GM21786 (cell line): ENCODE measurements at regions not wholly inside any gene's neighbourhood (a gene's known extent, or its start where the extent isn't known, plus 50 kb on each side); places are given as distances from the start of the nearest gene placed in this dataset.

Experiments
- ATAC-seq: cut with Tn5 transposase; IDR thresholded peaks from one replicate; pipeline ENCODE4 v1.9.1; 2021; ENCODE audit not compliant: unreplicated experiment

DNA sequence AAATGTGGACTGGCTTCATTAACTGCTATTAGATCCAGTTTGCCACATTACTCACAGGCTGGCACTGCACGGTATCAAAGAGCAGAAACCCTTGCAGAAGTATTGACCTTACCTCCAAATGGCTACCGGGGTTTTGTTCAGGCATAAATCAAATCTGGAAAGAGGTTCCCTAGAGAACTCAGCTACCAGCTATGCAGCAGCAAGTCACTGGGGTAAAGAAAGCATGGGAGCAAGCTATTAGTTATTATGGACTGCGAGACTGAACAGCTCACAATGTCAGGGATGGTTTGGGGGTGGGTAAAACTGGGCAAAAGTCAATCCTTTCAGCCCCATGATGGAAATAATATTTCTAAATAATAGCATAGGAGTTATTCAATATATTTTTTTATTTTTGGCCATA lies 128.1 kb downstream of the FANCF start:
- ATAC-seq = no peak

DNA sequence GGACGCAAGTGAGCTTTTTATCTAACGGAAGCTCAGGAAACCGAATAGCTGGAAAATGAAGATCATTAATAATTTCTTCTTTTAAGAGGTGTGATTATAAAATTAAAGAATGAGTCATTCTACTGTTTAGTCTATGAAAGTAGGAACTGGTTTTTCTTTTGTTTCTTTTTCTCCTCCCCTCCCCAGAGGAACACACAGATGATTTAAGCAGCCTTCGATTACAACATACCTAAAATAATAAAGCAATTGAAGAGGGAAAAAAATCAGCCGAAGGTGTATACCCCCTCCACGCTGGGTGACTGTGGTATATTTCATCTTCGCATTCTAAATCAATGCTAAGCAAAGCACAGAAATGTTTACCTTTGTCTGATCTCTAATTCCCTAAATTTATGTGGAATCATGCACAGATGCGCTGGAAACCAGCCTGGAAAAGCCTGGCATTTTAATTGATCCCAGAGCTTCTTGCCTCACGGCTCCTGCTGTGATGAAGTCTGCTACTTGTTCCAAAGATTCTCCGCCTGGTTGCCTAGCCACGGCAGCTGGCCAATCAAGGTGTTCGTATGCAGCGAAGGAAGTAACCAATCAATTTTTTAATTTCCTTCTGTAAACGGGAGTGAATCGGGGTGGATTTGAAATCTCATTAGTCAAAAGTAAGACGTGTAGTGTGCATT lies 133.9 kb downstream of the FANCF start:
- no peak for ATAC-seq

DNA sequence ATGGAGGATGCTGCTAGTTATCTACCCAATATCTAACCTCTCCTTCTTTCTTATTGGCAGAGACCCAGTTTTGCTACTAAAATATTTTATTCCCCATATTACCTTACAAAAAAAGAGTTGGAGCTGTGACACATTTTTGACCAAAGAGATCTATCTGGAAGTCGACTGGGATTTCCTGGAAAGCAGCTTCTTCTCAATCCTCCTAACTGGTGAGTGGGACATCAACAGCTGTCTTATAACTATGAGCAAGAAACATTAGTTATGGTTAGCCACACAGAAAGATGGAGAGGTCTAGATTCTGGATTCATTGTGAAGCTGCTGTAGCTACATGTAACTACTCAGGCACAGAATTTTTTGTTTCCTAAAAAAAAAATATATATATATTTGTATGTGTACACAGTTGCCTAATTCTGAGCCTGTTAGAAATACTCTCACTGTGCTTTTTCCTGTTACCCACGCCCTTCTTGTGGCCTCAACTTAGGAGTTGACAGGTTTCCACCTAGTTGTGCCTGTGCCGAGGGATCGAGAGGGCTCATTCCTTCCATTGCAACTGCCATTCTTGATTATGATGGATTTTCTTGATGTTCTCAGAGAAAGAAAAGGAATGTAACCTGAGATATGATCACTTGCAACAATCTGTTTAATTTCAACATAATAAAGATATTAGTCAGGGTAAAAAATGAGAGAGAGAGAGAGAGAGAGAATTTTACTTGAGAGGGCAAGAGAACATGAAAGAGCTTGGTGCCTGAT lies 142.0 kb downstream of the SLC17A6 start:
- no peak for ATAC-seq

DNA sequence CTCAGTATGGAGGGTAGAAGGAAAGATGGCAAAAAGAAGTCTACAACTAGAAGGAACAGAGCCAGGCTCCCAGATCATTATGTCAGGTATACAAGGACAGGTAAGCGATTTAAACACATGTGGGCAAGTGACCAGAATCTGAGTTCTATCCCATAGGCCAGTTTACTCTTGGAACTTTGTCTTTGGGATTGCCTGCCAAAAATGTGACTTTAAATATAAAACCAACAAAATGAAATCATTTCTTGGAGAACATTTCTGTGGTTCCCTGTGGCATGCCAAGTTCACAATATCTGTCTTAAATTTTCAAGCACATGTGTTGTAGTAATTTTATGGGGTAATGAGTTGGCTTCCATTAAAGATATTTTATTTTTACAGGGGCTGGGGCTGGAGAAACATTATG lies 141.0 kb downstream of the SLC17A6 start:
- ATAC-seq = no peak

DNA sequence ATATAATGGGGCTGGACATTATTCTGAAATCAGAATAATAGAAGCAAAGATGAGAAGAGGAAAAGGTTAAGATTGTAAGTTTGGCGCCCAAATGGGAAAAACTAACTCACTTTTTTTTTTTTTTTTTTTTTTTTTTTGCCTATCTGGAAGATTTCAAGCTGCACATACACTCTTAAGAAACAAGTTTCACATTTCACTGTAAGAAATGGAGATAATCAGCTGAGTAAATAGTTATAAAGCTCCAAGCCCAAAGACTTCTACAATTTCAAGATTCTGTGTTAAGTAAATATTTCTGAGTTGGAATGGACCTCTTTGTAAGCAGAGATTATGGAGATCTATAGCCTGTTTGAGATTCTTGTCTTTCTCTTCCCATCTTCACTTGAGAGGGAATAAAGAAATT lies 140.0 kb downstream of the SLC17A6 start:
- ATAC-seq = no peak

DNA sequence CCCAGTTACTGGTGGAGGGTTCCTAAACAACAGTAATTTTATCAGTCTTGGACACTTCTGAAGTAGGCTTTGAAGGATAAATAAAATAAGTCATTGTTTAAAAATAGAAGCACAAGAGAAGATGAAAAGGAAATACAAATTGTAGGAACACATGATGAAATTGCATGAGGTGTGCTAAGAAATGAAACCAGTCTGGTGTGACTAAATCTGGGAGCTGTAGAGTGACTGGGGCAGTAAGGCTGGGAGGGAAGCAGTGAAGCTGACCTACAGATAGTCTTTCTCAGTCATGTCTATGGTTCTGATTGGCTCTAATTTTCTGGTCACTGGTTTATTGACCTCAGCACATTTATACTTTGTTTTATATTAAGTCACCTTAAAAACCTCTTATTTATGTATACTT lies 139.1 kb downstream of the SLC17A6 start:
- ATAC-seq = no peak

DNA sequence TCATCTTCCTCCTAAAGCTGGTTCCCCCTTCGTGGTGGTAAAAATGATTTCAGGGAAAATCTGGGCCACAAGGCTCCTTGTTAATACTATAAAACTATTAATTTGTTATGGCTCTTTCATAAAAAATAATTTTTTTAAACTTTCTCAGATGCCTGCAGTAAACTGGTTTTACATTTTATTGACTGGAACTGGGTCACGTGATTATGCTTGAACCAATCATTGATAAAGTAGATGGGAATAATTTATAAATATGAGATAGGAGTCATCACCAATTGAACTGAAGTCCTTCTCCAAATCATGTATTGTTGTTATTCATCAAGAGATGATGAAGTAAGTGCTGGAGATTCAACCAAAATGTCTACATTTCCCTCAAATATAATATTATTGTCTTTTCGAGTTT lies 138.4 kb downstream of the SLC17A6 start:
- no peak for ATAC-seq

DNA sequence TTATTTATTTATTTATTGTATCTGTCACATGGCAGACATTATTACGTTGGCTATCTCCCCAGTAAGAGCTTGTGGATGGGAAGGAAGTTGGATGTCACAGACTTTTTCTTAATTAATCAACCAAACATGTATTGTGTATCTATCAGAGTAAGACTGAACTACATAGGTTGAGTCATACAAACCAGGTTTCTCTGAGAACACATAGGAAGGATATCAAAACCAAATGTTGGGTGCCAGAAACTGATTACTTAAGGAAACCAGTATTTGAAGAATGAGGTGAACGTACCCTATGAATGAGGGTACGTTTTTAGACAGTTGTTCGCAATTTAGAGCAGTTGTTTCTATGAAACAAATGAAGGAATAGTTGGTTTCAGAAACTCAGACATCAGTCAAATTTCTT lies 136.4 kb downstream of the SLC17A6 start:
- no peak for ATAC-seq

DNA sequence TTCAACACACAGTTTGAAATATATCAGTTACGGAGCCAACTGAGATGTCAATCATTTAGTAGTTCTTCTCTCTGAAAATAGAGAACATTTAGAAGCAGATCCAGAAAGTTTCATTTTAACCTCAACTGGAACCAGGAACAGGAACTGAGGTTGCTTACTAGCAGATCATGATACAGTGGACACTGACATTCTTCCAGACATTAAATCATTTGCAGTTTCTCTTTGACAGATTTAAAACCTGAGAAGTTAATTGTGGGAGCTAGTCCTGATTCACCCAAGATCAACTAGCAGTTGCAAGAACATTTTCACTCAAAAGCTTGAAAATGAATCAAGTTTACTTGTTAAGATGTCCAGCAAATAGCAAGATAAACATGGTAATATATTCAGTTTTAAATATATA lies 135.4 kb downstream of the SLC17A6 start:
- ATAC-seq = no peak

DNA sequence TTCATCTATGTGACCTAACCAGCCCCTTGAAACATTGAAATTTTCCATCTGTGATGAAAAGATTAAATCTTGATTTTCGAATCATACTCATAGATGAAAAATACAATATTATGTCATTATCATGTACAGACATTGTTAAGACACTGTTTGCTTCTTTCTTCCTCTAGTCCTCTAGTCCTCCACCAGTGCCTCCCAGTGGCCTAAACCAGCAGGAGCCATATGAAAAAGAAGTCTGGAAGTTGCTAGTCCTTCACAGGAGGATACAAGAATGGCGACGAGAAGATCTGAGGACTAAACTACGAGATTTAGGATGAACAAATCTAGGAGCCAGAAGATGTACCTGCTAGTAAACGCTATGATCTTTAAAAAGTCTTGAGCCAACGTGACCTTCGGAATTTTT lies 134.1 kb downstream of the SLC17A6 start:
- ATAC-seq = no peak

DNA sequence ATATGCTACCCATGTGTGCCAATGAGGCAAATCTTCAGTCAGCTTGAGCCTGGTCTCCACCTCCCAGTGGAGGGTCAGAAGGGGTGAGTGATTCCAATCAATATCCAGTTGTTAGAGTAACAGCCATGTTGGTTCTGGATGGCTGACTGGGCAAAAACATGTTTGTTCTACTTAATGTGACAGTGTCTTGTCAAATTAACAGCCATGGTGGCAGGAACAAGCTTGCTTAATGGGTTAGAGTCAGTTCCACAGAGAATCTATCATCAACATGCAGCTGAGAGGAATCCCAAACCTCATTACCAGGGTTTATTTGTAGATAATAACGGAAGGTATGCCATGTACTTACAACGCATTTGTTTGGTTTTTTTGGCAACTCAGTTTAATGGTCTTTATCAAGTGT lies 133.2 kb downstream of the SLC17A6 start:
- no peak for ATAC-seq

DNA sequence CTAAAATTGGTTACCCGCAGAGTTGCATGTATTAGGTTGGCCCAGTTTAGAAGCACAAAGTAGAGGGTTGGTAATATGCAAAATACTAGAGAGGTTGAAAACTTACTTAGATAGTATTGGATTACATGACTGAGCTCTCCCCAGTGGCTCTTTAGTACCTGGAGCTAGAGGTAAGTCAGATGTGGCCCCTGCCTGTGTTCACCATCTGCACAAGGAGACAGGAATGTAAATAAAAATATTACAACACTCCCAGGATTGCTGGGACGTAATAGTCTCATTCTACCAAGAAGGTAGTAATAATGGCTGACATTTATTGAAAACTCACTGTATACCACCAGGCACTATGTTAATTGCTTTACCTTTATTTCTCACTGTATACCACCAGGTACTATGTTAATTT lies 129.6 kb downstream of the SLC17A6 start:
- no peak for ATAC-seq

DNA sequence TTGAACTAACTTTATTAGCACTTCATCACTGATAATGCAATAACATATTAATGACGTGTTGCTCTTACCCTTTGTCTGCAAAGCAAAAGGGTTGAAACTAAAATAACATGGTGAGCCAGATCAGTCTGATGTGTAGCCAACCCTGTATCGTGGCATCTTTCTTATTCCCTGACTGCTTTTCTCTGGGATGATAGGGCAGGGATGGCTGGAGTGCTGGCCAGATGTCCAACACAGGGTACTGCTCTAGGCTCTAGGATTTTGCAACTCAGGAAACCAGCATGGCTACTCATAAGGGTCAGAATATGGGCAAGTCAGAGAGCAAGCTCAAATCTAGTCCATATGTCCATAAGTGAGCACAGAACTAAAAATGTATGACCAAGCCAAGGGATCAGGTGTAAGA lies 129.1 kb downstream of the SLC17A6 start:
- no peak for ATAC-seq

DNA sequence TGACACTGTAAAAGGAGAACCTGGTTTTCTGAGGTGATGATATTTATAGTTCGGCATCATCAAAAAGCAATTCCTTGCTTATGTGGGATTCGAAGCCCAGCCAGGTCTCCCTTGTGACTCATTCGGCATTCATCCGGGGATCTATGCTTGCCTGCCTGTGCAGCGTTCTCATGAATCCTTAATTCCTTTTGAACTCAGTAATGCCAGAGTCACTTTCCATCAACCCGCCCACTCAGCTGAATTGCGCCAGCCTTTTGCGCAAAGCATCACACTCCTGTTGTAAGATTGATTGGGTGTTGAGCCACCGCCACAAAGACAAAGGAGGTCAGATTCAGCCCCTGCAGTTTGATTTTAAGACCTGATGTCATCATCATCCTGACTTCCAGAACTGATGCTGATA lies 128.6 kb downstream of the SLC17A6 start:
- no peak for ATAC-seq

DNA sequence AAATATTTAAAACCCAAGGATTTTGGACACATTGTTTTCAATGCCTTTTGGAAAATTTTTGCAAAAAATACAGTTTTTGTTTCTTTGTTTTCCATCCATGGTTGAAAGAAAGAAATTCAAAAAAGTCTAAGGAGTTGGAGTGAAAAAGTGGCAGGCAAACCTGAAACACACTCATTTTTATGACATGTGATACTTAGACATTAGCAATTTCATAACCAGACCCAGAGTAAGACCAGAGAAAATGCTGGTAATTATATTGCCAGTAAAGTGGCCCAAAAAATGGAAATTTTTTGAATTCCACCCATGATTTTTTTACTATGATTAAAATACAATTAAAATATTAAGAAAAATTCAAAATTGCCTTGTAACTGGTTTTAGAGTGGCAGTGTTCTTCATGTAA lies 128.2 kb downstream of the SLC17A6 start:
- no peak for ATAC-seq

DNA sequence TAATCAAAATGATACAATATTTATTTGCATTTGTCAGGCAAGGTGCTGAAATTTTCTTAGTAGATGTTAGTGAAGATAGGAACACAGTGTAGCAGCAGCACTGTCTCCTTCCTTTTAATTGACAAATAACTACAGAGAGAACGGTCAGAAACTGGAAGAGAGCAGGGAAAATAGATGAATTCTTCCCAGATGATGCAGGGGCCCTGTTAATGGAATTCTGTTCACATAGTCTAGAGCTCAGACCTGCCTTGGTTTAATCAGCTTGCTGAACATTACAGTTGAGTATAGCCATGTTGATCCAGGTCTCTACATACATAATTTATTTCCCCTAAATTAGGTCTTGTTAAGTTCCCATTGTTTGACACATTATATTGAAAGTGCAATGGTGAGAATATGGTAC lies 127.4 kb downstream of the SLC17A6 start:
- no peak for ATAC-seq

DNA sequence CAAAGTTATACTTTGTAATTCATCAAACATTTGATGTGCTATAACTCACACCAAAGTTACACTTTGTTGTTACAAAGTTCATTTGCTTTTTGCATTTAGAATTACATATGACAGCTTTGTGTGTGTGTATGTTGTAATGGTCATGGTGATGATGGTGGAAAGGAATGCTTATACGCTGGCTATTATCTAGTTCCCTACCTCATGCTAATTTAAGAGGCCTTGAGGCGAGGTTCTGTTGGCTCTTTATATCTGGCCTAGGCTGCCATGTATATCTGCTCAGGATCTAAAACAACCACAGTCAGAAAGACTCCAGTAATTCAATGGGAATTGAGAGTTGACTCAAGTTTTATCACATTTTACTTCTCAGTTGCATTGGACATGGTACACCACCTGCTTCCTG lies 123.4 kb downstream of the SLC17A6 start:
- ATAC-seq = no peak

DNA sequence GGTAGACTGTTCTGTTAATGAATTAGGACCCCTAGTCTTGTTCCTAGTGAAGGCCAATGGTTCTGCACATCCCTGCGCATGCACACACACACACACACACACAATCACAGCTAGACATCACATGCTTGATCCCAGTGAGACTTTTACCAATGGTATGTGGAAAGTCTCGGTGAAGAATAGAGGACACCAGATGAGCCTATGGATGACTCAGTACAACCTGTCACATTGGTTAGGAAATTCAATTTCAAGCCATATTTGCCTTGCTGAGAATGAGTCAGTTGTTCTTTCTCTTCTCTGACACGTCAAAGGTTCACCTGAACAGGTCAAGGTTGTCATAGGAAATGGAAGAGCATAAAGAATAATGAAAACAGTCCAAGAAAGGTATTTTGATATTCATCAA lies 122.0 kb downstream of the SLC17A6 start:
- ATAC-seq = no peak

DNA sequence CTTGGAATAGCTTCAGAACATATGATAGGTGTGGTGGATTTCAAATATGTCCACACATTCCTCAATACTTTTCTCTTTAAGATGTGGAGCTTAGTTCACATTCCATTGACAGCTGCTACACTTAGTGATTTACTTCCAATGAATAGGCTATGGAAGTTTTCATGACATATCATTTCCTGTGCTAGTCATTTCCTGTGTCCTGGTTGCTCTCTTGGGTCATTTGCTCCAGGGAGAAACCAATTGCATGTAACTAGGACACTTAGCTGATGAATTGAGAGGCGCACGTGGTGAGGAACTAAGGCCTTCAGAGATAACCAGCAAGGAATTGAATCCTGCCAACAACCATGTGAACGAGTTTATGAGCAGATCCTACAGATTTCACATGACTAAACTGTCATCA lies 120.9 kb downstream of the SLC17A6 start:
- ATAC-seq = no peak

DNA sequence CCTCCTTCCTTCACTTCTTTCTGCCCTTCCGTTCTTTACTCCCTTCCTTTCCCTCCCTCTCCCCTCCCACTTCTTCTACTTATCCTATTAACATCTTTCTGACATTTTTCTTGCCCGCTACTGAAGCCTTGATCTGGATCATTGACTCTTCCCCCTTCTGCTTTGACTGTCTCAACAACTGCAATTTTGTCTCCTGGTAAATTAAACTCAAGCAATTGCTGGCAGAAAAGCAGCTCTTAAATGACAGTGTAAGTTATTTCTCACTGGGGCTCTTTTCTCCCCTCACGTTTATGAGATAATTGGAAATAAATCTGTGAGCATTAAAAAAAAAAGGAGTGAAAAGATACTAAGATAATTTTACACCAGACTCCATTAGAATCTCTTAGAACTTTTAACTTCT lies 120.0 kb downstream of the SLC17A6 start:
- no peak for ATAC-seq

DNA sequence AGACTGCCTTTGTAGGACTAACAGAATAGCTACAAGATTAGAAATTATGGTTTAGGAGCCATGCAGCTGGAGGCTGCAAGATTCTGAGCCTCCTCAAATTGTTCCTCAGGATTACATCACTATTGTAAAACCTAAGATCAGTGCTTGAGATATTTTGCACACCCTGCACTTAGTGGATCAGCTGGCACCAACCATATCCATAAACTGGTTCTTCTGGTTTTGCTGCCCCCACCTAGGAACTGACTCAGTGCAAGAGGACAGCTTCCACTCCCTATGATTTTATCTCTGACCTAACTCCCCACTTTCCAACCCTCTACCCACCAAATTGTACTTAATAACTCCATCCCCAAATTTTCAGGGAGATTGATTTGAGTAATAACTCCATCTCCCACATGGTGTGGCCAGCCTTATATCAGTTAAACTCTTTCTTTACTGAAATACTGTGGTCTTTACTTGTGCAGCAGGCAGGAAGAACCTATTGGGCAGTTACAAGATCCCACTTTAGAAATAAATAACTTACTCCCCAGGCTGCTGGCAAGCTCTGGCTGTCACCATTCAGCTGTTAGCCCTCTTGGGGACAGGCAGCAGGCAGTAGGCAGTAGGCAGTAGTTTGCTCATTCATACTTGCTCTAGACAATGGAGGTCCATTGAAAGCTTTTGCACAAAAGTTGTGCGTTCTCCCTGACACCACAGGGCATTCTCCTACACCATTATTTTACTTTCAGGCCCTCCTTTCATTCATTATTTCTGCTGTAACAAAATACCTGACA lies 119.0 kb downstream of the SLC17A6 start:
- ATAC-seq = no peak

DNA sequence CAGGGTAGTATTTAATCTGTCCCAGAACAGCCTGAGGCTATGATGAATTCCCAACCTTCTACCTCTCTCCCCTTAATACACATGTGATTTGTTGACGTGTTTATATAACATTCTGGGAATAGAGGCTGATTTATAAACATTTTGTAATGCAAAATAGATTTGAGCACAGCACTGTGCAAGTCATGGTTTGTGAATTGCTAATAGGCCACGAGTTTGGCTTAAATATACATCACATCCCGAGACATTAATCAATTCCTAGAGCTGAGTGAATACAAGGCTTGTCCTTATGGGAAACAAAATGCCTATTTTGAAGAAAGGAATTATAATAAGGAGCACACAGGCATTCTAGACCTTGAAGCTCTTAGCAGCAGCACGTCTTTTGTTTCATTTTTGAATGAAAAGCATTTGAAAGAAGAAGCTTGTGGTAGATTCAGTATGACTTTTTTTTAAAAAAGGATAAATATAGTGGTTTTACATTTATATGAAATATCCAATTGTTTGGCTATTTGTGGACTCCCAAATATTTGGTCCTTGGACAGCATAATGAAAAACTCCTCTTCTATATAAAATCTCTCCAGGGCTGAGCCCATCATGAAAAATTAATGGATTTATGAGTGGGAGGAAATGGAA lies 116.4 kb downstream of the SLC17A6 start:
- ATAC-seq = no peak
